ENCODE measurements at regions not wholly inside any gene's neighbourhood (a gene's known extent, or its start where the extent isn't known, plus 50 kb on each side); places are given as distances from the start of the nearest gene placed in this dataset.

GRCh38 chr13:111632906-111633305, 312.5 kb downstream of the TEX29 start:
- TF ChIP-seq CTCF (IDR thresholded peaks at IDR 0.05) (no peak), EP300 (IDR thresholded peaks at IDR 0.05) (no peak)

Measured in sigmoid colon (tissue), 4 donors.